ENCODE measurements at regions not wholly inside any gene's neighbourhood (a gene's known extent, or its start where the extent isn't known, plus 50 kb on each side); places are given as distances from the start of the nearest gene placed in this dataset.

DNA sequence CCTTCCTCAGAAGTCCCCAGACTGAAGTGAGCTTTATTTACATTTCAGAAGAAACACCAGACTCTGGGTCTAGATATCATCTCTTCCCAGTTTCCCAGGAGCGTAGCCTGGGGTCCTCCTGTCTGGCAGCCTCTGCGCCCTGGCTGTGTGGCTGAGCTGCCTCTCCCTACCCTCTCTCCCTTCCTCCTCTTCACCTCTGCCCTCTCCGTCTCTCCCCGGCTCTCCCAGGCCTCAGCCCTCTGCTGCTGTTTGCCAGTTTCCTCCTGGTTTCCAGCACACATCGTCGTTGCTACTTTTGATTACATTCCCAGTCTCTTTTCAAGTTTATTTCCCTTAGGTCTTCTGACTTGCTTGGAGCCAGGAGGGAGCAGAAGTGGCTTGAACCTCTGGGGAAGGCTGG lies 91.1 kb upstream of the DISP3 start:
- Histone ChIP-seq H3K4me3 (ENCODE audit: control insufficient read depth in 1 of 7, extremely low read depth in 1 of 7, insufficient read depth in 4 of 7, low read depth in 2 of 7, low read length in 6 of 7) (no peak overlapping the region), H3K36me3 (ENCODE audit: control insufficient read depth in 4 of 4, insufficient read depth in 4 of 4, low read length in 3 of 4) (no peaks in the 10 kb centered on the region), H3K27ac (ENCODE audit: insufficient read depth in 1 of 2, low read depth in 1 of 2, low read length in 2 of 2, poor library complexity in 1 of 2, severe bottlenecking in 2 of 2) (no peak overlapping the region), H3K4me1 (ENCODE audit: control extremely low read depth in 1 of 4, control insufficient read depth in 4 of 4, insufficient read depth in 4 of 4, low read length in 3 of 4) (peaks cover 6 to 23% (median 19%) of the 10 kb centered on the region in 4 experiments), H3K27me3 (replicated peaks in 2 of 5; ENCODE audit: control insufficient read depth in 4 of 5, insufficient read depth in 5 of 5, low read length in 4 of 5) (peaks cover 0 to 19% (median 8%) of the 10 kb centered on the region in 5 experiments), H3K9me3 (ENCODE audit: control extremely low read depth in 1 of 5, control insufficient read depth in 4 of 5, insufficient read depth in 2 of 5, low read depth in 1 of 5, low read length in 4 of 5) (no peaks in the 10 kb centered on the region)
- no peak for DNase-seq
- WGBS (ENCODE audit: insufficient coverage): 58% methylated on average over 4 of the region's 6 CpGs
- POLR2A ChIA-PET: interaction anchor here (0.8 kb wide), 1 partner anchor 10 kb away, joined by 3 read pairs; no protein-coding TSS in a partner anchor
- CTCF ChIA-PET: no interaction called here

DNA sequence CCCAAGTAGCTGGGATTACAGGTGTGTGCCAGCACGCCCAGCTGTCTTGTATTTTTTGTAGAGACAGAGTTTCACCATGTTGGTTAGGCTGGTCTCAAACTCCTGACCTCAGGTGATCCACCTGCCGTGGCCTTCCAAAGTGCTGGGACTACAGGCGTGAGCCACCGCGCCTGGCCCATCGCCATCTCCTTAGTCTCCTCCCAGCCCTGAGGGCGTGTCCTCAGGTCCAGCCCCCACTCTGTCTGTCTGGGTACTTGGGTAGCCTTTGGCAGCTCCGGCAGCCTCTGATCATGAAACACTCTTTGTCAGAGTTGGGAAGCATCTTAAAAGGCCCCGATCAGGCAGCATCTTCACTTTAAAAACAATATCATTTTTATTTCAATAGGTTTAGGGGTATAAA lies 90.3 kb upstream of the DISP3 start:
- WGBS (ENCODE audit: insufficient coverage): 67% methylated on average over 6 of the region's 9 CpGs
- ChIA-PET POLR2A (no interaction called here), CTCF (no interaction called here)
- DNase-seq: no peak
- Histone ChIP-seq H3K4me3 (ENCODE audit: control insufficient read depth in 1 of 7, extremely low read depth in 1 of 7, insufficient read depth in 4 of 7, low read depth in 2 of 7, low read length in 6 of 7) (no peak overlapping the region), H3K9me3 (ENCODE audit: control extremely low read depth in 1 of 5, control insufficient read depth in 4 of 5, insufficient read depth in 2 of 5, low read depth in 1 of 5, low read length in 4 of 5) (no peaks in the 10 kb centered on the region), H3K36me3 (ENCODE audit: control insufficient read depth in 4 of 4, insufficient read depth in 4 of 4, low read length in 3 of 4) (no peaks in the 10 kb centered on the region), H3K4me1 (ENCODE audit: control extremely low read depth in 1 of 4, control insufficient read depth in 4 of 4, insufficient read depth in 4 of 4, low read length in 3 of 4) (peaks cover 6 to 17% (median 14%) of the 10 kb centered on the region in 4 experiments), H3K27me3 (replicated peaks in 2 of 5; ENCODE audit: control insufficient read depth in 4 of 5, insufficient read depth in 5 of 5, low read length in 4 of 5) (peaks cover 0 to 21% (median 8%) of the 10 kb centered on the region in 5 experiments), H3K27ac (ENCODE audit: insufficient read depth in 1 of 2, low read depth in 1 of 2, low read length in 2 of 2, poor library complexity in 1 of 2, severe bottlenecking in 2 of 2) (no peak overlapping the region)

DNA sequence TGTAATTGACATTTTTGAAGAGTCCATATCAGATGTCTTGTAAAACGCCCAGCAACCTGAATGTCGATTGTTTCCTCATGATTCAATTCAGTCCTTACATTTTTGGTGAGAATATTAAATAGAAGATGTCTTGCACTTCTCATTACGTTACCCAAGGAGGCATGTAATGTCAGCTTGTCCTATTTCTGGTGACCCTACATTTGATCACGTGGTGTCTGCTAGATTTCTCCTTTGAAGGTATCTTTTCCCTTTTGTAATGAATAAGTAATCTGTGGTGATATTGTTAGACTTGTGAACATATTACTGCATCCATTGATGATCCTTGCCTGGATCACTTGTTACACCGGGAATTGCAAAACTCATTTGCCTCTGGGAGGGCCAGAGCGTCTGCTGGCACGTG lies 87.6 kb upstream of the DISP3 start:
- Histone ChIP-seq H3K27ac (ENCODE audit: insufficient read depth in 1 of 2, low read depth in 1 of 2, low read length in 2 of 2, poor library complexity in 1 of 2, severe bottlenecking in 2 of 2) (no peak overlapping the region), H3K9me3 (ENCODE audit: control extremely low read depth in 1 of 5, control insufficient read depth in 4 of 5, insufficient read depth in 2 of 5, low read depth in 1 of 5, low read length in 4 of 5) (no peaks in the 10 kb centered on the region), H3K27me3 (replicated peaks in 2 of 5; ENCODE audit: control insufficient read depth in 4 of 5, insufficient read depth in 5 of 5, low read length in 4 of 5) (peaks cover 0 to 35% (median 8%) of the 10 kb centered on the region in 5 experiments), H3K4me3 (ENCODE audit: control insufficient read depth in 1 of 7, extremely low read depth in 1 of 7, insufficient read depth in 4 of 7, low read depth in 2 of 7, low read length in 6 of 7) (no peak overlapping the region), H3K4me1 (ENCODE audit: control extremely low read depth in 1 of 4, control insufficient read depth in 4 of 4, insufficient read depth in 4 of 4, low read length in 3 of 4) (peaks cover 0 to 8% (median 5%) of the 10 kb centered on the region in 4 experiments), H3K36me3 (ENCODE audit: control insufficient read depth in 4 of 4, insufficient read depth in 4 of 4, low read length in 3 of 4) (no peaks in the 10 kb centered on the region)
- ChIA-PET CTCF (no interaction called here), POLR2A (no interaction called here)
- no peak for DNase-seq
- 98% methylated on average over 4 of the region's 7 CpGs for WGBS (ENCODE audit: insufficient coverage)

DNA sequence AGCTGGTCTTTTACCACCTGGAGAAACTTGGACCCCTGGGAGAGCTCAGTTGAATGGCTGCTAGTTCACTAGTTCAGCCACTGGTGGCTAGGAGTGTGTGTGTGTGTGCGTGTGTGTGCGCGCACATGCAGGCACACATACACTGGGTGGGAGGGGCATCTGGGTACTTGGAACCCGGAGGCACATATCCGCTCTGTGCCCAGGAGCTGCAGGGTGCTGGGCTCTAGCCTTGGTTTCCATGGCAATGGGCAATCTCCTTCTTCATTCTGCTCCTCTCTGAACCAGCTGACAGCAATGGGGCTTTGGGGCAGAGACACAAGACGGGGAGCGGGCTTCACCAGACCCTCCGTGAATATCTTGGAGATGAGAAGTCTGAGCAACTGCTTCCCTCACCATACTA lies 87.1 kb upstream of the DISP3 start:
- H3K27ac ChIP-seq (ENCODE audit: insufficient read depth in 1 of 2, low read depth in 1 of 2, low read length in 2 of 2, poor library complexity in 1 of 2, severe bottlenecking in 2 of 2): no peak overlapping the region
- ChIA-PET POLR2A (no interaction called here), CTCF (no interaction called here)
- no peaks in the 10 kb centered on the region for H3K36me3 ChIP-seq (ENCODE audit: control insufficient read depth in 4 of 4, insufficient read depth in 4 of 4, low read length in 3 of 4)
- no peak for DNase-seq
- H3K4me3 ChIP-seq (ENCODE audit: control insufficient read depth in 1 of 7, extremely low read depth in 1 of 7, insufficient read depth in 4 of 7, low read depth in 2 of 7, low read length in 6 of 7): no peak overlapping the region
- H3K9me3 ChIP-seq (ENCODE audit: control extremely low read depth in 1 of 5, control insufficient read depth in 4 of 5, insufficient read depth in 2 of 5, low read depth in 1 of 5, low read length in 4 of 5): no peaks in the 10 kb centered on the region
- H3K4me1 ChIP-seq (ENCODE audit: control extremely low read depth in 1 of 4, control insufficient read depth in 4 of 4, insufficient read depth in 4 of 4, low read length in 3 of 4): peaks cover 0 to 8% (median 5%) of the 10 kb centered on the region in 4 experiments
- 88% methylated on average over 7 of the region's 8 CpGs for WGBS (ENCODE audit: insufficient coverage)
- H3K27me3 ChIP-seq (replicated peaks in 2 of 5; ENCODE audit: control insufficient read depth in 4 of 5, insufficient read depth in 5 of 5, low read length in 4 of 5): peaks cover 0 to 33% (median 8%) of the 10 kb centered on the region in 5 experiments

DNA sequence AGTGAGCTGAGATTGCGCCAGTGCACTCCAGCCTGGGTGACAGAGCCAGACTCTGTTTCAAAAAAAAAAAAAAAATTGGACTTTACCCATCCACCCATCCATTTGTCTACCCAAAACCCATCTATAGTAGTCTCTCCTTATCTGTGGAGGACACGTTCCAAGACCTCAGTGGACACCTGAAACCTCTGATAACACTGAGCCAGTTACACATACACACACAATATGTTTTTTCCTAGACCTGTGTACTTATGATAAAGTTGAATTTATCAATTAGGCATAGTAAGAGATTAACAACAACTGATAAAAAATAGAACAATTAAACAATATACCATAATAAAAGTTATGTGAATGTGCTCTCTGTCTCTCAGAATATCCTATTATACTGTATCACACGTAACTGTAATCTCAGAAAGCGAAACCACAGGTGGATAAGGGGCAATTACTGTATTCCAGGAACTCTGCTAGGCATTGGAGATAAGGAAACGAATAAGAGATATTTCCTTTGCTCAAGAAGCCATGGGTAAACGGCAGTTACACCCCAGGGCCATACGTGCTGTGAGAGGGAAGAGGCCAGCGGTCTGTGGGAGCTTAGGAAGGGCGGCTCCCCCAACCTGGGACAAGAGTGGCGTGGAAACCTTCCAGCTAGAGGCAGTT lies 84.2 kb upstream of the DISP3 start:
- H3K4me1 ChIP-seq (ENCODE audit: control extremely low read depth in 1 of 4, control insufficient read depth in 4 of 4, insufficient read depth in 4 of 4, low read length in 3 of 4): peaks cover 0 to 8% (median 5%) of the 10 kb centered on the region in 4 experiments
- no peak overlapping the region for H3K27ac ChIP-seq (ENCODE audit: insufficient read depth in 1 of 2, low read depth in 1 of 2, low read length in 2 of 2, poor library complexity in 1 of 2, severe bottlenecking in 2 of 2)
- H3K9me3 ChIP-seq (ENCODE audit: control extremely low read depth in 1 of 5, control insufficient read depth in 4 of 5, insufficient read depth in 2 of 5, low read depth in 1 of 5, low read length in 4 of 5): no peaks in the 10 kb centered on the region
- ChIA-PET CTCF (no interaction called here), POLR2A (no interaction called here)
- DNase-seq: no peak
- H3K4me3 ChIP-seq (ENCODE audit: control insufficient read depth in 1 of 7, extremely low read depth in 1 of 7, insufficient read depth in 4 of 7, low read depth in 2 of 7, low read length in 6 of 7): no peak overlapping the region
- peaks cover 0 to 31% (median 5%) of the 10 kb centered on the region in 5 experiments for H3K27me3 ChIP-seq (replicated peaks in 2 of 5; ENCODE audit: control insufficient read depth in 4 of 5, insufficient read depth in 5 of 5, low read length in 4 of 5)
- no peaks in the 10 kb centered on the region for H3K36me3 ChIP-seq (ENCODE audit: control insufficient read depth in 4 of 4, insufficient read depth in 4 of 4, low read length in 3 of 4)
- 22% methylated on average over 8 of the region's 10 CpGs for WGBS (ENCODE audit: insufficient coverage)

DNA sequence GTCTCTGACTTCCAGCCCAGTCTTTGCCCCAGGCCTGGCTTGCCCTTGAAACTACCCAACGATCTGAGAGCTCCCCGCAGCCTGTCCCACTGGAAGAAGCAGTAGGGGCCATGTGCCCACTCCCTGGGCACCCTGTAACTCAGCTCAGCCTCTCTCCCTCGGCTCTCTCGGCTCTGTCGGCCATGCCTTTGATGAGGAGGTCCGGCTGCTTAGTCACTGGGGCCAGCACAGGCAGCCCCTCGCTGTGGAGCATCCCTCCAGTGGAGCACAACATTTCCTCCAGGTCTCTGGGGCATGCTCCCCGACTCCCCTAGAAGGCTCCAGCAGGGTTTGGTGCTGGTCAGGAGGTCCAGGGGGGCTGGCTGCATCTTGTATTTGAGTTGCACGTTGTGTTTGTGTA lies 83.3 kb upstream of the DISP3 start:
- no peaks in the 10 kb centered on the region for H3K36me3 ChIP-seq (ENCODE audit: control insufficient read depth in 4 of 4, insufficient read depth in 4 of 4, low read length in 3 of 4)
- no peaks in the 10 kb centered on the region for H3K9me3 ChIP-seq (ENCODE audit: control extremely low read depth in 1 of 5, control insufficient read depth in 4 of 5, insufficient read depth in 2 of 5, low read depth in 1 of 5, low read length in 4 of 5)
- POLR2A ChIA-PET: no interaction called here
- whole genome bisulfite sequencing (ENCODE audit: insufficient coverage): 89% methylated on average over 6 of the region's 9 CpGs
- H3K4me3 ChIP-seq (ENCODE audit: control insufficient read depth in 1 of 7, extremely low read depth in 1 of 7, insufficient read depth in 4 of 7, low read depth in 2 of 7, low read length in 6 of 7): no peak overlapping the region
- H3K27ac ChIP-seq (ENCODE audit: insufficient read depth in 1 of 2, low read depth in 1 of 2, low read length in 2 of 2, poor library complexity in 1 of 2, severe bottlenecking in 2 of 2): no peak overlapping the region
- CTCF ChIA-PET: interaction anchor here (0.6 kb wide), 1 partner anchor 78 kb away, joined by 3 read pairs; no protein-coding TSS in a partner anchor
- H3K4me1 ChIP-seq (ENCODE audit: control extremely low read depth in 1 of 4, control insufficient read depth in 4 of 4, insufficient read depth in 4 of 4, low read length in 3 of 4): peaks cover 0 to 8% (median 5%) of the 10 kb centered on the region in 4 experiments
- no peak for DNase-seq
- H3K27me3 ChIP-seq (replicated peaks in 2 of 5; ENCODE audit: control insufficient read depth in 4 of 5, insufficient read depth in 5 of 5, low read length in 4 of 5): peaks cover 0 to 31% (median 0%) of the 10 kb centered on the region in 5 experiments

DNA sequence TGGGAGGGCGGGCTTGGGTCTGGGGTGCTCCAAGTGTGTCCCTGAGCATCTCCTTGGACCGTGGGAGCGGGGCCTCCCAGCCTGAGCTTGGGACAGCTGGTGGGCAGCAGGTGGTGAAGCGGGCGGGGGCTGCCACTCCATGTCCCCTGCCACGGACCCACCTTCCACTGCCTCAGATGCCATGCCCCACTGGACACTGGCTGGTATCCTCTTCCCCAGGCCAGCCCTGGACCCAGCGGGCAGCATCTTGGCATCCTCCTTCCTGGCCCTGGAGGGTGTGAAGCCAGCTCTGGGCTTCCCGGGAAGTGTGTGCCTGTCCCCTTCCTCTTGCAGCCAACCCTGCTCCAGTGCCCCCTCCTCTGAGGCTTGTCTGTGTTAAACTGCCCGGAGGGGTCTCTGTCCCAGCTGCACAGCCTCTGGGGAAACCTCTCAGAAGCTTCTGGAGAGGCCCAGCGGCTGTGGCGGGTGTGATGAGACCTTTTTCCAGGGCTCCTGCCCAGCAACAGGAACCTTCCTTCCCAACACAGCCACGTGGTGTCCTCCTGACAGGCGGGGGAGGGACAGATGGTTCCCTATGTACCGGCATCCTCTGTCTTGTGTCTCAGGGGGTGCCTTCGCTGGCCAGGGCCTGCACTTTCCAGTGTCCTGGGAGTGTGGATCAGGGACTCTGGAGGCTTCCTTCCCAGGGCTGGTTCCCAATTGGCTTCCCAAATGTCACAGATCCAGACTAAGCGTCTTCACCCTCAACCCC lies 81.6 kb upstream of the DISP3 start:
- Histone ChIP-seq H3K4me3 (ENCODE audit: control insufficient read depth in 1 of 7, extremely low read depth in 1 of 7, insufficient read depth in 4 of 7, low read depth in 2 of 7, low read length in 6 of 7) (no peak overlapping the region), H3K9me3 (ENCODE audit: control extremely low read depth in 1 of 5, control insufficient read depth in 4 of 5, insufficient read depth in 2 of 5, low read depth in 1 of 5, low read length in 4 of 5) (peaks cover 0 to under 1% (median 0%) of the 10 kb centered on the region in 5 experiments), H3K36me3 (ENCODE audit: control insufficient read depth in 4 of 4, insufficient read depth in 4 of 4, low read length in 3 of 4) (no peaks in the 10 kb centered on the region), H3K27ac (ENCODE audit: insufficient read depth in 1 of 2, low read depth in 1 of 2, low read length in 2 of 2, poor library complexity in 1 of 2, severe bottlenecking in 2 of 2) (no peak overlapping the region), H3K4me1 (ENCODE audit: control extremely low read depth in 1 of 4, control insufficient read depth in 4 of 4, insufficient read depth in 4 of 4, low read length in 3 of 4) (peaks cover 0 to 8% (median 5%) of the 10 kb centered on the region in 4 experiments), H3K27me3 (replicated peaks in 2 of 5; ENCODE audit: control insufficient read depth in 4 of 5, insufficient read depth in 5 of 5, low read length in 4 of 5) (peaks cover 0 to 26% (median 0%) of the 10 kb centered on the region in 5 experiments)
- DNase-seq: no peak
- POLR2A ChIA-PET: no interaction called here
- CTCF ChIA-PET: no interaction called here
- 69% methylated on average over 14 of the region's 16 CpGs for WGBS (ENCODE audit: insufficient coverage)

Data from common myeloid progenitor, CD34-positive (primary cell).